CD4-positive, alpha-beta T cell treated with Interleukin-17A for 4 hours (primary cell): ENCODE measurements at regions not wholly inside any gene's neighbourhood (a gene's known extent, or its start where the extent isn't known, plus 50 kb on each side); places are given as distances from the start of the nearest gene placed in this dataset.
A peak's percentile ranks its signal among the peaks of the same experiment; 100 is the strongest.

Source experiments
- DNase-seq: peaks from one replicate; pipeline ENCODE4 v3.0.0-alpha.2; 2020; ENCODE audit warnings: mixed read lengths

GRCh38 chr9:129469988-129470316, 150.9 kb downstream of the C9orf50 start:
- no peak for DNase-seq

GRCh38 chr9:129469188-129469987, 151.5 kb downstream of the C9orf50 start:
- no peak for DNase-seq

- DNase-seq = no peak
Observed at GRCh38 chr9:129467739-129468666, 152.9 kb downstream of the C9orf50 start.

- no peak for DNase-seq
Observed at GRCh38 chr9:129467004-129467588, 153.8 kb downstream of the C9orf50 start.

GRCh38 chr9:129465834-129466535, 154.9 kb downstream of the C9orf50 start:
- DNase-seq = no peak

GRCh38 chr9:129464972-129465833, 155.7 kb downstream of the C9orf50 start:
- DNase-seq = no peak

- no peak for DNase-seq
Observed at GRCh38 chr9:129463994-129464393, 156.9 kb downstream of the C9orf50 start.

- DNase-seq = no peak
Observed at GRCh38 chr9:129463477-129463876, 157.4 kb downstream of the C9orf50 start.

- DNase-seq = no peak
Observed at GRCh38 chr9:129462360-129462759, 158.5 kb downstream of the C9orf50 start.

GRCh38 chr9:129460323-129461261, 160.3 kb downstream of the C9orf50 start:
- peak; percentile 95 for DNase-seq

- peak; percentile 43 for DNase-seq
Observed at GRCh38 chr9:129459547-129460322, 161.2 kb downstream of the C9orf50 start.

GRCh38 chr9:129458663-129459546, 162.0 kb downstream of the C9orf50 start:
- DNase-seq = peak; percentile 56

- DNase-seq = peak; percentile 74
Observed at GRCh38 chr9:129458155-129458661, 162.7 kb downstream of the C9orf50 start.

GRCh38 chr9:129457325-129457779, 163.5 kb downstream of the C9orf50 start:
- no peak for DNase-seq

GRCh38 chr9:129456549-129457324, 164.2 kb downstream of the C9orf50 start:
- no peak for DNase-seq

GRCh38 chr9:129455151-129455995, 165.5 kb downstream of the C9orf50 start:
- no peak for DNase-seq
